AG20443 (cell line): ENCODE measurements at regions not wholly inside any gene's neighbourhood (a gene's known extent, or its start where the extent isn't known, plus 50 kb on each side); places are given as distances from the start of the nearest gene placed in this dataset.
"Not testable (repeated sequence)": the region's sequence is repeated elsewhere in the genome, so short reads cannot be mapped to it uniquely, and the experiment has no call there.

Experiments used
- DNase-seq: peaks from one replicate; pipeline ENCODE4 v3.0.0; 2012; ENCODE audit warnings: low spot score, mixed read lengths

- DNase-seq = no peak
These were observed 158.8 kb upstream of the SPRY2 start for GRCh38 chr13:80499536-80500290.

GRCh38 chr13:80498433-80498832, 157.5 kb upstream of the SPRY2 start:
- DNase-seq = no peak

GRCh38 chr13:80497978-80498377, 157.1 kb upstream of the SPRY2 start:
- DNase-seq = no peak

- DNase-seq = no peak
These were observed 156.5 kb upstream of the SPRY2 start for GRCh38 chr13:80497439-80497838.

- no peak for DNase-seq
These were observed 155.9 kb upstream of the SPRY2 start for GRCh38 chr13:80496721-80497397.

- not testable (repeated sequence) for DNase-seq
These were observed 149.6 kb upstream of the SPRY2 start for GRCh38 chr13:80490491-80490943.

GRCh38 chr13:80486402-80486801, 145.5 kb upstream of the SPRY2 start:
- no peak for DNase-seq

GRCh38 chr13:80483157-80483556, 142.2 kb upstream of the SPRY2 start:
- no peak for DNase-seq

- no peak for DNase-seq
These were observed 140.7 kb upstream of the SPRY2 start for GRCh38 chr13:80481588-80481987.

- no peak for DNase-seq
These were observed 136.9 kb upstream of the SPRY2 start for GRCh38 chr13:80477661-80478443.

GRCh38 chr13:80476953-80477352, 136.0 kb upstream of the SPRY2 start:
- no peak for DNase-seq

- DNase-seq = no peak
These were observed 134.8 kb upstream of the SPRY2 start for GRCh38 chr13:80475718-80476117.

GRCh38 chr13:80473695-80474094, 132.8 kb upstream of the SPRY2 start:
- DNase-seq = no peak

- peak; percentile 16 for DNase-seq
These were observed 129.0 kb upstream of the SPRY2 start for GRCh38 chr13:80469853-80470381.

- no peak for DNase-seq
These were observed 128.4 kb upstream of the SPRY2 start for GRCh38 chr13:80469105-80469852.

GRCh38 chr13:80465321-80465720, 124.4 kb upstream of the SPRY2 start:
- no peak for DNase-seq

- DNase-seq = no peak
These were observed 122.9 kb upstream of the SPRY2 start for GRCh38 chr13:80463673-80464352.

- DNase-seq = no peak
These were observed 121.6 kb upstream of the SPRY2 start for GRCh38 chr13:80462567-80462966.

GRCh38 chr13:80462037-80462436, 121.1 kb upstream of the SPRY2 start:
- DNase-seq = no peak

GRCh38 chr13:80458543-80458942, 117.6 kb upstream of the SPRY2 start:
- DNase-seq = no peak

- DNase-seq = no peak
These were observed 113.3 kb upstream of the SPRY2 start for GRCh38 chr13:80454245-80454644.
